NOMO-1 (cell line): ENCODE measurements at regions not wholly inside any gene's neighbourhood (a gene's known extent, or its start where the extent isn't known, plus 50 kb on each side); places are given as distances from the start of the nearest gene placed in this dataset.
"Not testable (repeated sequence)": the region's sequence is repeated elsewhere in the genome, so short reads cannot be mapped to it uniquely, and the experiment has no call there.

Source experiments
- DNase-seq, 2 experiments: peaks; one replicate each; lab custom pipeline; 2025; ENCODE audit not compliant: unreplicated experiment in 2 of 2; lab: John Stamatoyannopoulos, UW

DNA sequence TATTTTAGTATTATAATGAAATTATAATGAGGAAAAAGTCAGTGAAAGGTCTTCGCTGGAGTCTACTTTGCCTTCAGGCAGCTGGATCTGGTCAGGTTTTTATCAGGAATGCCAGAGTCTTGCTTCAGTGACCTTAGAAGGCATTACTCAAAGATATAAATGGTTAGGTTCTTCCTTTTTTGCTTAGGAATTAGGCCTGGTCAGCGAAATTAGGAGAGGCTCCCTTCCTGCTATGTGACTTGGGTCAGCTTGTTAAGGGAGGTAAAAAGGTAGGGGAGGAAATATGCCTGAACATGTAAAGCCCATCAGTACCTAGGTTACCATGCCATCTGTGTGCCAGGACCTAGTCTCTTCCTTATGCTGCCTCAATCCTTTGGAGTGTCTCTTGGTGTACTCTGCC is 115.1 kb downstream of the OTOR start:
- no peak for DNase-seq

DNA sequence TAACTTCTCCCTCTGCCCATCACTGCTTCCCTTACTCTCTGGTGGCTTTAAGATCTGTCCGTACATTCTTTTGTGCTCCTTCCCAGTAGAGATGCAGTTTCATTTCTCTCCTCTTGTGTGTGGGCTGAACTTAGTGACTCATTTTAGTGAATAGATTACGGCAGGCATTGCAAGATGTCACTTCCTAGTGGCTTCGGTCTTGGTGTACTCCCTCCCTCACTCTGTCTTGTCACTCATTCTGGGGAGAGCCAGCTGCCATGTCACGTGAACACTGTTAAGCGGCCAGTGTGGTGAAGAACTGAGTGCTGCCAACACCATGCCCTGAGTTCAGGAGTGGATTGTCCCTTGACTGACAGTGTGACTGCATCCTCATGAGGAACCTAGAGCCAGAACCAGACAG is 115.9 kb downstream of the OTOR start:
- DNase-seq, result peak; percentile 39 to 64

DNA sequence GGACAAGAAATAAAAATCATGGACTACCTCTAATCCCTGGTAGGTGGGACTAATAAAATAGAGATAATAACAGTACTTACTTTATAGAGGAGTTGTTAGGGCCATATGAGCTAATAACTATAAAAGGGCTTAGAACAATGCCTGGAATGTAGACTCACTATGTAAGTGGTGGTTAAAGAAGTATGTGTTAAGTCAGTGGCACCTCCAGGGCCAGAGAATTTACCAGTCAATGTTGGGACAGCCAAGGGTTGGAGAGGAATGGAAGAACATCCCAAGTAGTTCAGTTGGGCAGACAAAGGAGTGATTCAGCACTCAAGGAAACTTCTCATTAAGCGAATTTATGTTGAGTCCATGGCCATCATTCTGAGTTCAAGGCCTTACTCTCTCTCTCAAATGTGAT is 116.8 kb downstream of the OTOR start:
- no peak for DNase-seq

DNA sequence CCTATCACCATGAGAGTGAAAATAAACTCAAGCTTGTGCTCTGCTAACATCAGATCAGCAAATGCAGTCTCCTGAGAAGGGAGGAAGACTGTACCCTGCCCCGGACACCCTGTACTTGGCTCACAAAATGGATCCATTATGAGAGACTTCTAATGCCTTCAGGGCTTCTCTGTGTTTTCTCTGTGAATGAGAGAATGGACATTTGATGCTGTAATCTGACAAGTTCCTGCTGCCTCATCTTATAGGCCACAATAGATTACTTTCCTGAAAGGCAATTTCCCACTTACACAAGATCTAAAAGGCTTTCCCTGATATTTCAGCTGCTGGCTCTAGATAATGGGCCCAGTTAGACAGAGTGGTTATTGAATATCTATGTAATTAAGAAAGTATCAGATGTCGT is 117.2 kb downstream of the OTOR start:
- no peak for DNase-seq

DNA sequence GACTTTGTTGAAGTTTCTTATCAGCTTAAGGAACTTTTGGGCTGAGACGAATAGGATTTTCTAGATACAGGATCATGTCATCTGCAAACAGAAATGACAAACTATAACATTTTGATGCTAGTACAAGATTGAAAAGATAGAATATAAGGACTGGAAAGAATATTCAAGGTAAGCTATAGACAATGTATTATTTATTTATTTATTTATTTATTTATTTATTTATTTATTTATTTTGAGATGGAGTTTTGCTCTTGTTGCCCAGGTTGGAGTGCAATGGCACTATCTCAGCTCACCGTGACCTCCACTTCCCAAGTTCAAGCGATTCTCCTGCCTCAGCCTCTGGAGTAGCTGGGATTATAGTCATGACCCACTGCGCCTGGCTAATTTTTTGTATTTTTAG is 125.0 kb downstream of the OTOR start:
- DNase-seq, result not testable (repeated sequence)

DNA sequence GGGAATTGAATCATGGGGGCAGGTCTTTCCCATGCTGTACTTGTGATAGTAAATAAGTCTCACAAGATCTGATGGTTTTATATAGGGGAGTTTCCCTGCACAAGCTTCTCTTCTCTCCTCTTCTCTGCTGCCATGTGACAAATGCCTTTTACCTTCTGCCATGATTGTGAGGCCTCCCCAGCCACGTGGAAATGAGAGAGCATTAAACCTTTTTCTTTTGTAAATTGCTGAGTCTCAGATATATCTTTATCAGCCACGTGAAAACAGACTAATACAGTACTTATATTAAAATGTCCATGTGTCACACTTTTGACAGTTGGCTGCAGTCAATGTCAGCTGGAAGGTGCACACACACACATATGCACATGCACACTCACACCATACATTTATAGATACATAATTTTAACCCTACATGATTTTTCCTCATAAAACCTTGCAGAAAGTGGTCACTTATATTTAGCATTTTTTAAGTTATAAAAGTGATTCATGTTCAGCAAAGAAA is 128.9 kb downstream of the OTOR start:
- DNase-seq, result no peak

DNA sequence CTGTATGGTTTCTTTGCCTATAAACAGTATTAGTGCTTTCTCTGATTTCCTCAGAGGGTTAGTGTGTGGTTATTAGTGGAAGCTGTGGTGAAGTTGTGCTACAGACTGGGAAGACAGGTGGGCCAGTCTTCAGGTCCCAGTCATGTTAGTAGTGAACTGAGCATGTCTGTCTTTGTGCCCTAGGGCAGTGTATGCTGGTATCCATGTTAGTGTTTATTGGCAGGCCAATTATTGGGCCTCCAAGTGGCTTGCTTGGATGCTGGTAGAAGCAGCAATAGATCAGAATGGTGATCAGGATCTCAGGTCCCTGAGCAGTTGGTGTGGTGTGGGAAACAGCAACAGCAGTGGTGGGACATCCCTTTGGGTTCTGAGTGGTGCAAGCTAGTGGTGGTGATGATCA is 137.6 kb downstream of the OTOR start:
- DNase-seq, result no peak

DNA sequence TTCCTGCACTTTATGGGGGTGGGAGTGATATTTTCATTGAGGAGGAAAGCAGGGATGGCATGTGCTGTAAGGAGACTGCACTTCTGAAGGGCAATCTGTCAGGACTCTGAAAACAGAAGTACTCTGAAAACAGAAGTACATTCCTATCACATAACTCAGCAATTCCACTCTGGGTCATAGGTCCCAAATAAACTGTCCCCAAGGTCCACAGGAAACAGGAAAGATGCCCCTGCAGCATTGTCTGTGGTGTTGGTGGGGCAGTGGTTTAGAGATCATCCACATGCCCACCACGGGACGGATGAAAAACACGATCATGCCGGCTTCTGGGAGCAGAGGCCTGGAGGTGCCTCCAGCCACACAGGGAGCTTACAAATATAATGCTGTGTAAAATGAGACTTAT is 150.3 kb downstream of the OTOR start:
- no peak for DNase-seq

DNA sequence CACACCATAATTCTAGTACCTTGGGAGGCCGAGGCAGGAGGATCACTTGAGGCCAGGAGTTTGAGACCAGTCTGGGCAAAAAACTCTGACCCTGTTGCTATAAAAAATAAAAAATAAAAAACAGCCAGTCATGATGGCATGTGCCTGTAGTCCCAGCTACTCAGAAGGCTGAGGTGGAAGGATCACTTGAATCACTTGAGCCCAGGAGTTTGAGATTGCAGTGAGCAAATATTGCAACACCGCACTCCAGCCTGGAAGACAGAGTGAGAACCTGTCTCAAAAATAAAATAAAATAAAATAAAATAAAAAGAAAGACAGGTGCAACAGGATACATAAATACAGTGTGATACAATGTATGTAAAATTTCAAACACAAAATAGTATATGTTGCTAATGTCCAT is 154.5 kb downstream of the OTOR start:
- DNase-seq, result no peak

DNA sequence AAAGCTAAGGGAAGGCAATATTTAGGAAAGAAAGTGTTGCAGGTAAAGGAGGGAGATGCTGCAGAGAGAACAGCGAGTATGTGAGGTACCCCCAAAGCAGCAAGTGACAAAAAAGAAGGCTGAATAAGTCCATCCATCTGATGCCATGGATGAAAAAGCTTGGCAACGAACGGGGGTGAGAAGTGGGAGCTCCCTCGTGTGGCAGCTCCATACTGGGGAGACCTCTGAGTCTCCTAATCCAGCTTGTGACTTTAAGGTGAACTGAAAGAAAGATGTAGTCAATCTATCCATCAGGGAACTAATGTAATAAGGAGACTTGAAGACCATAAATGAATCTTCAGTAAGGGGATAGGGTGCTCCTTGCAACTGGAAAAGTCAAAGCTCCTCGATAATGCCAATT is 156.6 kb downstream of the OTOR start:
- DNase-seq, result no peak

DNA sequence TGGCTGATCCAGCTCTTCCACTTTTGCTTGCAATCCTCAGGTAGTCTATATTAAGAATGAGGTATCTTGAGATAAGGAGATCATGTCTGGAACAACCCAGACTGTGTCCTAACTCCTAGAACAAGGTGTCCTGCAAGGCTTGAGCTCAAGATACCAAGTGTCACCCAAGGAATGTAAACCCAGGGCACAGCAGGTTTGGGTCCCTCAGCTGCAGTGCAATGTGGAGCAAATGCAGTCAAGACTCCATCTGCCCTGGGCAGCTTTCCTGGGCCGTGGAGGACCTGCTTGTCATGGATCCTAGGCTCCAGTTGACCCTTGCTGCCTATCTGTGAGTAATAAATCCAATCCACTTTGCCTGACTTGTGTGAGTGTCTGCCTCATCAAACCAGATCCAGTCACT is 166.1 kb downstream of the OTOR start:
- DNase-seq, result no peak

DNA sequence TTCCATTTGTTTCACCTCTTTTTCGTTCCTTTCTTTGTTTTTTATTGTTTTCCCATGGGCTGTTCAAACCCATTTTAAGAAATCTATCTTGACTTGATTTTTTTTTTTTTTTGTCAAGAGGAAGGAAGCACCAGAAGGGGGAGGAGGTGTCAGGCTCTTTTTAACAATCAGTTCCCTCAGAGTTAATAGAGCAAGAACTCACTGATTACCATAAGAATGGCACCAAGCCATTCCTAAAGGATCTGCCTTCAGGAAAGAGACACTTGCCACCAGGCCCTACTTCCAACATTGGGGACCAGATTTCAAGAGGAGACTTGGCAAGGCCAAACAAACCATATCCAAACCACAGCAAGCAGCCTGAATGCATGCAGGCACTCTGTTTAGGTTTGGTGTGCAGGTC is 168.0 kb downstream of the OTOR start:
- no peak for DNase-seq

DNA sequence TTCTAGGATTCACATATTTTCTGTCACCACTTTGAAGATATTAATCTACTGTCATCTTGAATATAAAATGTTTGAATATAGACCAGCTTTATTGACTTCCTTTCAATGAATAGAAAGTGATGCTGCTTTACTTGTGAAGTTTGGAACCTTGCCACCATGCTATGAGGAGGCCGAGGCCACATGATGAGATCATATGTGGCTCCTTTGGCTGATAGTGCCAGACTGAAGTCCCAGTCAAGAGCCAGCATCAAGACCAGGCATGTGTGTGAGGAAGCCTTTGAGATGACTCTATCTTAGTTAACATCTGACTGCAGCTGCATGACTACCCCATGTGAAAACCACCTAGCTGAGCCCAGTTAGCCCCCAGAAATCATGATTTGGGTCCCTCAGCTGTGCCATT is 169.5 kb downstream of the OTOR start:
- DNase-seq, result no peak

DNA sequence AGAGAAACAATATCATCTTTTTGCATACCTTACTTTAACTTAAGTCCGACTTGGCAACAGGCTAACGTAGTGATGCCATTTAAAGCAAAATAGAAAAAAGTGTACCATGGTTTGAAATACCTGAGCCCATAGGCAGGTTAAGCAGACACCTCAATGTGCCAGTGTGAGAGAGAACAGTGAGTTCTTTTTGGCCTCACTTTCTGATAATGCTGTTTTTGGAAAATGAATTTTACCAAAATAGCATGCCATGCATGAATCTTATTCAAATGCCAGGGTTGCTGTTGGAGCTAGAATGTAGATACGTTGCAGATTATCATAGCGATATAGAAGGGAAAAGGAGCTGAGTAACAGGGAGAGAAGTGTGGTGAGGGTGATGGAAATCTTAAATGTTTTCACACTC is 170.2 kb downstream of the OTOR start:
- no peak for DNase-seq

DNA sequence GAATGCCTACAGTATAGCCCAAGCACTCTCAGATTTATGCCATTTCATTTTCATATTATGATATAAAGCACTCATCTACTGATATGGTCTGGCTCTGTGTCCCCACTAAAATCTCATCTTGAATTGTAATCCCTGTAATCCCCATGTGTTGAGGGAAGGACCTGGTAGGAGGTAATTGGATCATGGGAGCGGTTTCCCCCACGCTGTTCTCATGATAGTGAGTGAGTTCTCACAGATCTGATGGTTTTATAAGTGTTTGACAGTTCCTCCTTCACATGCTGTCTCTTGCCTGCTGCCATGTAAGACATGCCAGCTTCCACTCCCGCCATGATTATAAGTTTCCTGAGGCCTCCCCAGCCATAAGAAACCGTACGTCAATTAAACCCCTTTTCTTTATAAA is 171.7 kb downstream of the OTOR start:
- no peak for DNase-seq

DNA sequence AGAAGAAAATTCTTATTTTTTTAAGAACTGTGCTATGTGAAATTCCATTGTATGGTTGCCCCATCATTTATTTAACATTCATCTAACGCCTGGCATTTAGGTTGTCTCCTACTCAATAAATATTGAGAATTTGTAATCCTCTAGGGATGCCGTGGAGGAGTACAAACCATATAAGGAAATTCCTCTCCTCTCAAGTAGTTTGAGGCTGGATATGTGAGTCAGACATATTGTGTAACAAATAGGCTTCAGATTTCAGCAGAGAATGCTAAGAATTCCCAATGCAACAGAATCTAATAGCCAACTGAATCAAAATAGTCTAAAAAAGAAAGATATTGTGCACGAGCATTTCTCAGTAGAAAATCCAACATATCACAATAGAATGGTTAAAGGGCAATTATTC is 174.7 kb downstream of the OTOR start:
- DNase-seq, result no peak

DNA sequence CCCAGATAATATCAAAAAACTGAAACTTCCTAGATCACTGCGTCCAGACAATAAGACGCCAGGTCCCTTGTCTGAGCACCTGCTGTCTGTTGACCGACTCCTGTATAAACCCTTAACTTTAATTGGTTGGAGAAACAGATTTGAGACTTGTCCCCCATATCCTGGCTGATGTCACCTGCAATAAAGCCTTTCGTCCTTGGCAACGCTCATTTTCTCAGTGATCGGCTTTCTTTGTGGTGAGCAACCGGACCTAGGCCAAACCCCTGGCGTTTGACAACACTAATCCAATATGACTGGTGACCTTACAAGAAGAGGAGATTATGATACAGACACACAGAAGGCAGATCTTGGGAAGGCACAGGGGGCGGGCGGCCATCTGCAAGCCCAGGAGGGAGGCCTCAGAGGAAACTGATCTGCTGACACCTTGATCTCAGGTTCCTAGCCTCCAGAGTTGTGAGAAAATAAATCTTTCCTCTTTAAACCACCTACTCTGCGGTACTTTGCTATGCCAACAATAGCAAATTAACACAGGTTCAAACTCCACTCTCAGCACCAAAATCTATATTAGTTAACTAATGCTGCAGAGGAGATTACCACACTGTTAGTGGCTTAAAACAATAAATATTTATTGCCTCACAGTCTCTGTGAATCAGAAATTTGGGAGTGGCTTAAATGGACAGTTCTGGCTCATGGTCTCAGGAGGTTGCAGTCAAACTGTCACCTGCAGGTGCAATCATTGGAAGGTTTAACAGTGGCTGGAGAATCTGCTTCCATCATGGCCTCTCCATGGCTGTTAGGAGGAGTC is 178.7 kb downstream of the OTOR start:
- no peak for DNase-seq

DNA sequence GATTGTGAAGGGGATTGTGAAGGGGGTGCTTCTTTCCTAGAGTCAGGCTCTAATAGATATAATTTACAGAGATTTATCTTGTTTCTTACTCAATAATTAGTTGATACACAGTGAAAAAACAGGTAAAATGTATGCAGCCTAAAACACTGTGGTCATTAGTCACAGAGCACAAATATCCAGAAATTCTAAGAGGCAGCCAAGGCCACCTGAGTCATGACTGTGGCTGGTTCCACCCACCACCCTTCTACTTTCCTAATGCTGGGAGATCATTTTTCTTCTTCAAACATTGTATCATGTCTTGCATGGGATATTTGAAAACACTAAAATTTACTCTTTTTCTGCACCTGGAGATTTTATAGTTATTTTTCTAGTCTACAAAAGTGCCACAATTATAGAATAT is 181.6 kb downstream of the OTOR start:
- no peak for DNase-seq

DNA sequence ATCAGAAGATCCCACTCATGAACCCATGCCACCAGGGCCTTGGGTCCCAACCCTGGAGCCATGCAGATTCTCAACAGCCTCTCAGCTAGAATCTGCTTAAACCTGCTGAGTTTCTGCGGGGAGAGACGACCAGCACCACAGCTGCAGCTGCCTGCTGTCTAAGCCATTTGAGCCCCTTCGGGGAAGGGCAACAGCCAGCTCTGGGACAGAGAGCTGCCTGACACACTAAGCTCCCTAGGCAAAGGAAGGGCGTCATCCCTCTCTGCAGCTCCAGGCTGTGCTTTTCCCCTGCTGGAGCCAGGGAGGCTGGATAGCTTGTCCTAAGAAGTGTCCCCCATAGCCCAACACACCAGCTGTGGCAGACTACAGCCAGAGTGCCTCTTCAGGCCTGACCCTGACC is 182.5 kb downstream of the OTOR start:
- no peak for DNase-seq

DNA sequence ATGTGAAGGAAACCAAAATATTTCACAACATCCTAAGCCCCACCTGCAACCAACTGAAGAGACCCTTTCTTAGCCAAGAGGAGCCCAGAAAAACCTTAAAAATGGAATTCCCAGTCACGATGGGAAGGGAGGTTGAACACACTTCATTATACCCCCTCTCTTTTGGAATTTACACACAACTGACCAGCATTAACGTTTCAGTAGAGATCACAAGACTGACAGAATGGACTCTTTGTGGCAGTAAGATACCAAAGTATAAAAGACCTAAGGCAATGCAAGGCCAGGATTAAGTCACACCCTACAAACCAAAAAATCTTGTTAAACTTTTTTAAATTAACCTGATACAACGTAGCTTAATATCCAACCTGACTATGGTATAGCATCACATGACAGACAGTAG is 190.9 kb downstream of the OTOR start:
- no peak for DNase-seq

DNA sequence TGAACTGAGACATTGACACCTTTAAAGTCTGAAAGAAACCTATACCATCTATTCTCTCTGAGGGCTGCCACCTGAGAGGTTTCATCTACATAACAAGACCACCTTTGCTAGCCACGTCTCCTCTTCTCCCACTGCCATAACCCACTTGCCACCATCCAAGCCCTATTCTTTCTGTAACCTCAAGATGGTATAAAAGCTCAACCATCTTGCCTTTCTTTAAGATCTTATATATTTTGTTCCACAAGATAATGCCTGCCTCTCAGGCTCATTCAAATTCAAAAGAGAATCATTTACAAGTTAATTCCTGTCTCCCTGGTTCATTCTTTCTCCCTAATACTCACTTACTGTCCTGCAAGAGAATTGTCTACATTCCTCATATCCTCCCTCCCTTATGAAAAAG is 192.5 kb downstream of the OTOR start:
- no peak for DNase-seq

DNA sequence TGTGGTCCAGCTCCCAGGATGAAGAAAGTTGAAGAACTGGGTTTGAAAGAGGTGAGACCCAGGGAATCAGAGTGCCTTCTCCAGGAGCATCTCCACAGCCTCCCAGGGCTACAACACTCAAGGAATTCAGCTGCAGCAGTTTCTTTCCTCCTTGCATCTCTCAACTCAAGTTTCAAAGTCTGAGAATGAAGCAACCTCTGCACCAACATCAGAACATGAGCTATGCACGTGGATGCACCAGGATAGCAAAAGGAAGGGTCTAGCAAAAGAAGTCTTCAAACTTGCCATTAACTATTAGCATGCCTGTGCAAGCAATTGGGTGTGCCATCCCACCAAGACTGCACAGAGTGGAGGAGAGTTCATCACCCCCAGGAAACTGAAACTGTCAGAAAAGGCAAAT is 193.9 kb downstream of the OTOR start:
- DNase-seq, result no peak

DNA sequence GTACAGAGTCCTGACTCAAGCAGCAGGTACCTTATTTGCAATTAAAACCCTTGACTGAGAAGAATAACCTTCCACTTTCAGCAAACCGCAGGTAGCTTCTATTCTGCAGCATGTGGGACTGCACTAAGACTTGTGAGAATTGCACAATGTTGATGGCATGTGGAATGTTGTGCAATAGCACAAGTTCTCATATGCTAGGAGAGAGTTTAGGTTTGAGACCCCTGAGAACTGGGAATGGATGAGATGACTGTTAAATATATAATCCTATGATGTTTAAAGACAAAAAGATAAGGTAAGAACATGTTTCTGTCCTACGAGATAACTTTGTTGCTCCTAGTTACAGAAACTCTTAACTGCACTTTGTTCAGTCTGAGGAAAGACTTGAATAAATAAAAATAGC is 194.6 kb downstream of the OTOR start:
- DNase-seq, result no peak
